H1 (cell line): ENCODE measurements at regions not wholly inside any gene's neighbourhood (a gene's known extent, or its start where the extent isn't known, plus 50 kb on each side); places are given as distances from the start of the nearest gene placed in this dataset.

ENCODE experiments used
- CTCF ChIA-PET: fragments of 300-600 bp; sonication (Branson Sonifier 250); formaldehyde crosslinking; loops from one replicate; lab custom pipeline; 2021; ENCODE audit not compliant: partially characterized antibody; lab: Charles Lee
- POLR2A ChIA-PET: fragments of 300-600 bp; sonication (Branson Sonifier 250); formaldehyde crosslinking; loops from one replicate; lab custom pipeline; 2021; ENCODE audit warnings: inconsistent platforms; ENCODE audit not compliant: partially characterized antibody; lab: Charles Lee
- DNase-seq, 2 experiments: peaks; one replicate each; pipeline versions ENCODE4 v3.0.0 to v3.0.0-alpha.2; 2010 to 2022; ENCODE audit warnings: low spot score in 2 of 2, low read depth in 1 of 2, mixed read lengths in 1 of 2
- FAIRE-seq: peaks from 2 replicates; lab custom pipeline; 2011; peaks lifted over from hg19 to GRCh38; lab: Jason Lieb, UNC
- H2AFZ ChIP-seq: 2 replicates; pipeline ENCODE4 v1.8.1; 2012; ENCODE audit warnings: low read length, inconsistent platforms
- H2AK5ac ChIP-seq: 2 replicates; pipeline ENCODE4 v1.6.1; 2013; ENCODE audit warnings: low read depth, low read length
- H2BK120ac ChIP-seq: replicated peaks from 2 replicates; pipeline ENCODE3; 2013; ENCODE audit warnings: low read depth, low read length, inconsistent platforms
- H2BK12ac ChIP-seq: 2 replicates; pipeline ENCODE4 v1.6.1; 2013; ENCODE audit warnings: low read depth, low read length
- H2BK15ac ChIP-seq: 2 replicates; pipeline ENCODE4 v1.6.1; 2013; ENCODE audit warnings: low read length
- H2BK20ac ChIP-seq: 2 replicates; pipeline ENCODE4 v1.6.1; 2013; ENCODE audit warnings: low read length
- H2BK5ac ChIP-seq: 2 replicates; pipeline ENCODE4 v1.6.1; 2013; ENCODE audit warnings: low read depth, low read length
- H3K14ac ChIP-seq: 2 replicates; pipeline ENCODE4 v1.6.1; 2013; ENCODE audit warnings: inconsistent platforms; ENCODE audit not compliant: insufficient read length
- H3K18ac ChIP-seq: 2 replicates; pipeline ENCODE4 v1.6.1; 2013; ENCODE audit warnings: low read length; ENCODE audit errors: extremely low read depth
- H3K23ac ChIP-seq: 2 replicates; pipeline ENCODE4 v1.6.1; 2013; ENCODE audit warnings: inconsistent platforms; ENCODE audit not compliant: insufficient read length
- H3K23me2 ChIP-seq: 2 replicates; pipeline ENCODE4 v1.6.1; 2013; ENCODE audit warnings: low read depth, low read length
- H3K27ac ChIP-seq: 2 replicates; pipeline ENCODE4 v1.6.1; 2011; ENCODE audit warnings: low read depth, low read length, inconsistent platforms
- H3K27me3 ChIP-seq, 4 experiments: replicated peaks in 1 of 4; 1 replicate in 1 of 4; 2 replicates in 3 of 4; pipeline versions ENCODE4 v1.6.1 to v1.8.1; 2011 to 2013; ENCODE audit warnings: low read length in 3 of 4, mild to moderate bottlenecking in 3 of 4, inconsistent platforms in 2 of 4, mixed read lengths in 2 of 4, moderate library complexity in 1 of 4; ENCODE audit not compliant: control insufficient read depth in 3 of 4, insufficient read depth in 3 of 4; ENCODE audit errors: extremely low read depth in 1 of 4
- H3K36me3 ChIP-seq, 4 experiments: 2 replicates each; pipeline versions ENCODE4 v1.6.1 to v1.8.1; 2011 to 2013; ENCODE audit warnings: mild to moderate bottlenecking in 4 of 4, low read length in 3 of 4, moderate library complexity in 2 of 4, control low read depth in 1 of 4, inconsistent platforms in 1 of 4; ENCODE audit not compliant: insufficient read depth in 4 of 4, control insufficient read depth in 2 of 4
- H3K4ac ChIP-seq: replicated peaks from 2 replicates; pipeline ENCODE3; 2013; ENCODE audit warnings: low read length, low read depth, mixed read lengths, inconsistent platforms; ENCODE audit not compliant: insufficient read length
- H3K4me1 ChIP-seq, 4 experiments: replicated peaks in 1 of 4; 1 replicate in 1 of 4; 2 replicates in 3 of 4; pipeline versions ENCODE4 v1.6.1 to v1.8.1; 2011 to 2013; ENCODE audit warnings: low read length in 3 of 4, inconsistent platforms in 2 of 4, mixed read lengths in 1 of 4; ENCODE audit not compliant: insufficient read depth in 4 of 4, control insufficient read depth in 3 of 4
- H3K4me2 ChIP-seq, 2 experiments: 2 replicates each; pipeline versions ENCODE4 v1.6.1 to v1.8.1; 2011 to 2013; ENCODE audit warnings: low read depth in 2 of 2, low read length in 2 of 2, control low read depth in 1 of 2, inconsistent platforms in 1 of 2, mild to moderate bottlenecking in 1 of 2; ENCODE audit not compliant: insufficient read depth in 1 of 2
- H3K4me3 ChIP-seq, 4 experiments: fragments of 200-600, 300-600 bp in 1 of 4; sonication (generic), shearing (Covaris generic), sonication (Bioruptor Twin) in 1 of 4; 2 replicates each; pipeline versions ENCODE4 v1.5.1 to v1.8.1; 2011 to 2016; ENCODE audit warnings: low read length in 4 of 4, low read depth in 3 of 4, control low read depth in 2 of 4, inconsistent platforms in 2 of 4, mild to moderate bottlenecking in 2 of 4, mixed read lengths in 1 of 4, moderate library complexity in 1 of 4; ENCODE audit not compliant: insufficient read depth in 2 of 4; ENCODE audit errors: extremely low read depth in 1 of 4
- H3K56ac ChIP-seq: replicated peaks from 2 replicates; pipeline ENCODE3; 2013; ENCODE audit warnings: low read depth, mild to moderate bottlenecking, mixed read lengths, low read length, inconsistent platforms; ENCODE audit not compliant: insufficient read length
- H3K79me1 ChIP-seq: 2 replicates; pipeline ENCODE4 v1.6.1; 2013; ENCODE audit warnings: low read depth, low read length, control low read depth
- H3K79me2 ChIP-seq, 2 experiments: 2 replicates each; pipeline versions ENCODE4 v1.6.1 to v1.8.1; 2012 to 2013; ENCODE audit warnings: low read length in 2 of 2, mild to moderate bottlenecking in 2 of 2, inconsistent platforms in 1 of 2; ENCODE audit not compliant: insufficient read depth in 2 of 2, control insufficient read depth in 1 of 2
- H3K9ac ChIP-seq, 4 experiments: replicated peaks in 1 of 4; 1 replicate in 1 of 4; 2 replicates in 3 of 4; pipeline versions ENCODE4 v1.6.1 to v1.8.1; 2011 to 2013; ENCODE audit warnings: low read depth in 3 of 4, low read length in 3 of 4, control low read depth in 2 of 4, mild to moderate bottlenecking in 2 of 4, moderate library complexity in 2 of 4, inconsistent platforms in 1 of 4; ENCODE audit errors: extremely low read depth in 1 of 4
- H3K9me3 ChIP-seq, 2 experiments: 2 replicates each; pipeline versions ENCODE4 v1.6.1 to v1.8.1; 2012 to 2013; ENCODE audit warnings: mild to moderate bottlenecking in 2 of 2, moderate library complexity in 2 of 2, control low read depth in 1 of 2, inconsistent platforms in 1 of 2, low read depth in 1 of 2, low read length in 1 of 2, mixed read lengths in 1 of 2; ENCODE audit not compliant: insufficient read depth in 2 of 2
- H4K20me1 ChIP-seq, 2 experiments: replicated peaks in 1 of 2; 2 replicates each; pipeline versions ENCODE3 to v1.8.1; 2011 to 2013; ENCODE audit warnings: inconsistent platforms in 2 of 2, low read length in 2 of 2, mild to moderate bottlenecking in 1 of 2; ENCODE audit not compliant: insufficient read depth in 2 of 2, control insufficient read depth in 1 of 2
- H4K5ac ChIP-seq: 2 replicates; pipeline ENCODE4 v1.6.1; 2013; ENCODE audit warnings: low read length, low read depth, mixed read lengths, inconsistent platforms; ENCODE audit not compliant: insufficient read length
- H4K8ac ChIP-seq: 2 replicates; pipeline ENCODE4 v1.8.0; 2013; ENCODE audit warnings: mild to moderate bottlenecking, moderate library complexity, low read length, inconsistent platforms; ENCODE audit not compliant: insufficient read depth; ENCODE audit errors: extremely low read depth
- H4K91ac ChIP-seq: replicated peaks from 2 replicates; pipeline ENCODE3; 2013; ENCODE audit warnings: low read length, mixed read lengths, inconsistent platforms; ENCODE audit not compliant: insufficient read length
- CREB1 ChIP-seq: IDR thresholded peaks from 2 replicates; pipeline ENCODE4 v1.6.1; 2012; ENCODE audit warnings: inconsistent platforms
- FOSL1 ChIP-seq: IDR thresholded peaks from 2 replicates; pipeline ENCODE4 v1.6.1; 2011; ENCODE audit warnings: mild to moderate bottlenecking, low read depth, low read length, moderate library complexity; ENCODE audit not compliant: insufficient read depth
- GABPA ChIP-seq: IDR thresholded peaks from 2 replicates; pipeline ENCODE4 v1.6.1; 2011; ENCODE audit warnings: mild to moderate bottlenecking, low read length, moderate library complexity, borderline replicate concordance; ENCODE audit not compliant: insufficient read depth
- JUND ChIP-seq: IDR thresholded peaks from 2 replicates; pipeline ENCODE4 v1.6.1; 2011; ENCODE audit warnings: mild to moderate bottlenecking, improper control_type of control experiment, low read length
- KDM1A ChIP-seq: fragments of 200-600, 300-600 bp; sonication (generic); IDR thresholded peaks from 2 replicates; pipeline ENCODE4 v1.7.1; 2016; ENCODE audit warnings: mild to moderate bottlenecking, low read length, borderline replicate concordance
- KDM4A ChIP-seq: IDR thresholded peaks from one replicate; pipeline ENCODE4 v1.7.1; 2012; ENCODE audit warnings: low read depth, mild to moderate bottlenecking, moderate library complexity, low read length, inconsistent platforms; ENCODE audit not compliant: severe bottlenecking
- PHF8 ChIP-seq: fragments of 200-600 bp; sonication (generic); conservative IDR thresholded peaks from 2 replicates; pipeline ENCODE4 v1.7.1; 2012; ENCODE audit warnings: low read depth, mild to moderate bottlenecking, inconsistent platforms, low read length, moderate library complexity
- RBBP5 ChIP-seq: IDR thresholded peaks from 2 replicates; pipeline ENCODE4 v1.7.1; 2012; ENCODE audit warnings: low read depth, mild to moderate bottlenecking, inconsistent platforms, low read length, moderate library complexity, borderline replicate concordance
- RXRA ChIP-seq: IDR thresholded peaks from 2 replicates; pipeline ENCODE4 v1.6.1; 2011; ENCODE audit warnings: low read depth, mild to moderate bottlenecking, low read length, moderate library complexity; ENCODE audit not compliant: insufficient read depth
- SIRT6 ChIP-seq: IDR thresholded peaks from one replicate; pipeline ENCODE4 v1.7.1; 2012; ENCODE audit warnings: low read length, inconsistent platforms
- SP1 ChIP-seq: IDR thresholded peaks from 2 replicates; pipeline ENCODE4 v1.6.1; 2011; ENCODE audit warnings: low read depth, low read length
- TAF7 ChIP-seq: optimal IDR thresholded peaks from 2 replicates; pipeline ENCODE3; 2011; ENCODE audit warnings: low read depth, mild to moderate bottlenecking, inconsistent platforms, low read length, moderate library complexity, borderline replicate concordance
- TEAD4 ChIP-seq: IDR thresholded peaks from 2 replicates; pipeline ENCODE4 v1.6.1; 2012; ENCODE audit warnings: low read depth, low read length, inconsistent platforms, mixed read lengths
- YY1 ChIP-seq: IDR thresholded peaks from 2 replicates; pipeline ENCODE4 v1.6.1; 2011; ENCODE audit warnings: low read depth, mild to moderate bottlenecking, low read length
- WGBS, 2 experiments: shearing (Covaris generic) in 1 of 2; methylation state at CpG; one replicate each; pipeline versions ENCODE4 v1.1.6 to v1.1.7; 2013 to 2015; ENCODE audit warnings: low lambda C conversion rate in 2 of 2, mixed read lengths in 2 of 2, inconsistent platforms in 1 of 2, low coverage in 1 of 2, missing lambda C conversion rate in 1 of 2; ENCODE audit not compliant: insufficient replicate concordance in 2 of 2, insufficient coverage in 1 of 2, insufficient read length in 1 of 2; ENCODE audit errors: extremely low coverage in 1 of 2, missing lambda C conversion rate in 1 of 2; 5-methylcytosine and 5-hydroxymethylcytosine counted together

DNA sequence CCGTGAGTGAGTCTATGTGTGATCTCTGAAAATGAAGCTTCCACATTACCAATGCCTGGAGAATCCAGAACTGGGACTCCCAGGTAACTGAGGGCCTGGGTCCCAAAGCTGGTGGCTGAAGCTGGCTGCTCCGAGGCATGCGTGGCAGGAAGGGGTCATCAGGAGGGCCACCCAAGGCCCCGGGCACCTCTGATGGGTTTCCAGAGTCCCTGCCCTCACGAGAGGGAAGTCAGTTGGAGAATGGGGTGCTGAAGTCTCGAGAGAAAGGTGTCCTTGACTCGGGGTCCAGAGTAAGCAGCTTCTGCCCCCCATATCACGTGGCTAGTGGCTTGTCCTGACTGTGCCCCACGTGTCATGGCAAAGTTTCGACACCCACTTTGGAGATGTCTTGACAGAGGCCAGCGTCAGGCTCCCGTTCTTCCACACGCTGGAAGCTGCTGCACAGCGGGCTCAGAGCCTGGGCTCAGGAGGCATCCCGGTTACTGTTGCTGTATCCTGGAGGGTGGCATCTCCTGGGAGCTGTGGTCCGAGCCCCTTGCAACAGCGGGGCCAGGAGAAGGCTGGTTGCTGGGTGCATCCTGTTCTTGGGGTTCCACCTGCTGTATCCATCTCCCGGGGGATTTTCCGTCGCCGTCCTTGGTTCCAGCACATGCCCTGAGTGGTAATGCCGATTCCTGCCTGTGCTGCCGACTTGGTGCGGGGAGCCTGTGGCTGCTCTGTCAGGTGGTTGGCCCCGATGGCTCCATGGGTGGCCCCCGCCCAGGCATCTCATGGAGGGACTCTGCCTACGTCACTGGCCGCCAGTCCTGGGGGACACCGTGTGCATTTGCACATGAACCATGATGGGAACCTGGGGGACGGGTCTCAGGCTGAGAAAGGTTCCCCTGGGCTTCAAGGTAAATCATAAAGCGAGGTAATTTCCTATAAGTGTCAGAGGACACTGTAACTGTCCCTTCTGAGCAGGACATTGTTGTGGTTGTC lies 183.3 kb upstream of the HDAC4 start:
- no peaks in the 10 kb centered on the region for H4K20me1 ChIP-seq
- ChIA-PET CTCF (no interaction called here), POLR2A (no interaction called here)
- no peak overlapping the region for H2BK120ac ChIP-seq
- H2BK15ac ChIP-seq = no peak overlapping the region
- H3K27ac ChIP-seq = no peak overlapping the region
- no peaks in the 10 kb centered on the region for H3K79me1 ChIP-seq
- DNase-seq (no peak), FAIRE-seq (no peak)
- no peak overlapping the region for H2AFZ ChIP-seq
- no peak overlapping the region for H2BK20ac ChIP-seq
- no peak overlapping the region for H3K9ac ChIP-seq
- no peaks in the 10 kb centered on the region for H3K36me3 ChIP-seq
- H3K9me3 ChIP-seq = no peaks in the 10 kb centered on the region
- no peak overlapping the region for H4K5ac ChIP-seq
- H3K18ac ChIP-seq = no peak overlapping the region
- H2BK5ac ChIP-seq = no peak overlapping the region
- 95% methylated on average over 29 of the region's 31 CpGs; no CpG with 5 or more reads in 1 of the 2 experiments for WGBS, 2 experiments
- H3K56ac ChIP-seq = no peak overlapping the region
- no peak overlapping the region for H3K23ac ChIP-seq
- H3K79me2 ChIP-seq = no peaks in the 10 kb centered on the region
- no peak overlapping the region for H4K91ac ChIP-seq
- H3K4me2 ChIP-seq = no peak overlapping the region
- no peaks in the 10 kb centered on the region for H3K23me2 ChIP-seq
- no peak overlapping the region for H2BK12ac ChIP-seq
- H4K8ac ChIP-seq = no peak overlapping the region
- H3K14ac ChIP-seq = no peak overlapping the region
- no peaks in the 10 kb centered on the region for H3K27me3 ChIP-seq
- H3K4ac ChIP-seq = no peak overlapping the region
- H3K4me3 ChIP-seq = no peak overlapping the region
- no peaks in the 10 kb centered on the region; a peak in 1 of 7 replicates for H3K4me1 ChIP-seq
- H2AK5ac ChIP-seq = no peak overlapping the region
- TF ChIP-seq KDM1A = no peak
- TF ChIP-seq JUND = no peak
- no peak for TF ChIP-seq SP1
- no peak for TF ChIP-seq SIRT6
- no peak for TF ChIP-seq FOSL1
- no peak for TF ChIP-seq PHF8
- no peak for TF ChIP-seq KDM4A
- TF ChIP-seq TAF7 = no peak
- no peak for TF ChIP-seq TEAD4
- no peak for TF ChIP-seq GABPA
- no peak for TF ChIP-seq YY1
- TF ChIP-seq RBBP5 = no peak
- no peak for TF ChIP-seq RXRA
- no peak for TF ChIP-seq CREB1
